H1 (cell line): ENCODE measurements at regions not wholly inside any gene's neighbourhood (a gene's known extent, or its start where the extent isn't known, plus 50 kb on each side); places are given as distances from the start of the nearest gene placed in this dataset.

Source experiments
- CTCF ChIA-PET: fragments of 300-600 bp; sonication (Branson Sonifier 250); formaldehyde crosslinking; loops from one replicate; lab custom pipeline; 2021; ENCODE audit not compliant: partially characterized antibody; lab: Charles Lee
- POLR2A ChIA-PET: fragments of 300-600 bp; sonication (Branson Sonifier 250); formaldehyde crosslinking; loops from one replicate; lab custom pipeline; 2021; ENCODE audit warnings: inconsistent platforms; ENCODE audit not compliant: partially characterized antibody; lab: Charles Lee
- DNase-seq, 2 experiments: peaks; one replicate each; pipeline versions ENCODE4 v3.0.0 to v3.0.0-alpha.2; 2010 to 2022; ENCODE audit warnings: low spot score in 2 of 2, low read depth in 1 of 2, mixed read lengths in 1 of 2
- FAIRE-seq: peaks from 2 replicates; lab custom pipeline; 2011; peaks lifted over from hg19 to GRCh38; lab: Jason Lieb, UNC
- H2AFZ ChIP-seq: 2 replicates; pipeline ENCODE4 v1.8.1; 2012; ENCODE audit warnings: low read length, inconsistent platforms
- H2AK5ac ChIP-seq: 2 replicates; pipeline ENCODE4 v1.6.1; 2013; ENCODE audit warnings: low read depth, low read length
- H2BK120ac ChIP-seq: replicated peaks from 2 replicates; pipeline ENCODE3; 2013; ENCODE audit warnings: low read depth, low read length, inconsistent platforms
- H2BK12ac ChIP-seq: 2 replicates; pipeline ENCODE4 v1.6.1; 2013; ENCODE audit warnings: low read depth, low read length
- H2BK15ac ChIP-seq: 2 replicates; pipeline ENCODE4 v1.6.1; 2013; ENCODE audit warnings: low read length
- H2BK20ac ChIP-seq: 2 replicates; pipeline ENCODE4 v1.6.1; 2013; ENCODE audit warnings: low read length
- H2BK5ac ChIP-seq: 2 replicates; pipeline ENCODE4 v1.6.1; 2013; ENCODE audit warnings: low read depth, low read length
- H3K14ac ChIP-seq: 2 replicates; pipeline ENCODE4 v1.6.1; 2013; ENCODE audit warnings: inconsistent platforms; ENCODE audit not compliant: insufficient read length
- H3K18ac ChIP-seq: 2 replicates; pipeline ENCODE4 v1.6.1; 2013; ENCODE audit warnings: low read length; ENCODE audit errors: extremely low read depth
- H3K23ac ChIP-seq: 2 replicates; pipeline ENCODE4 v1.6.1; 2013; ENCODE audit warnings: inconsistent platforms; ENCODE audit not compliant: insufficient read length
- H3K23me2 ChIP-seq: 2 replicates; pipeline ENCODE4 v1.6.1; 2013; ENCODE audit warnings: low read depth, low read length
- H3K27ac ChIP-seq: 2 replicates; pipeline ENCODE4 v1.6.1; 2011; ENCODE audit warnings: low read depth, low read length, inconsistent platforms
- H3K27me3 ChIP-seq, 4 experiments: replicated peaks in 1 of 4; 1 replicate in 1 of 4; 2 replicates in 3 of 4; pipeline versions ENCODE4 v1.6.1 to v1.8.1; 2011 to 2013; ENCODE audit warnings: low read length in 3 of 4, mild to moderate bottlenecking in 3 of 4, inconsistent platforms in 2 of 4, mixed read lengths in 2 of 4, moderate library complexity in 1 of 4; ENCODE audit not compliant: control insufficient read depth in 3 of 4, insufficient read depth in 3 of 4; ENCODE audit errors: extremely low read depth in 1 of 4
- H3K36me3 ChIP-seq, 4 experiments: 2 replicates each; pipeline versions ENCODE4 v1.6.1 to v1.8.1; 2011 to 2013; ENCODE audit warnings: mild to moderate bottlenecking in 4 of 4, low read length in 3 of 4, moderate library complexity in 2 of 4, control low read depth in 1 of 4, inconsistent platforms in 1 of 4; ENCODE audit not compliant: insufficient read depth in 4 of 4, control insufficient read depth in 2 of 4
- H3K4ac ChIP-seq: replicated peaks from 2 replicates; pipeline ENCODE3; 2013; ENCODE audit warnings: low read length, low read depth, mixed read lengths, inconsistent platforms; ENCODE audit not compliant: insufficient read length
- H3K4me1 ChIP-seq, 4 experiments: replicated peaks in 1 of 4; 1 replicate in 1 of 4; 2 replicates in 3 of 4; pipeline versions ENCODE4 v1.6.1 to v1.8.1; 2011 to 2013; ENCODE audit warnings: low read length in 3 of 4, inconsistent platforms in 2 of 4, mixed read lengths in 1 of 4; ENCODE audit not compliant: insufficient read depth in 4 of 4, control insufficient read depth in 3 of 4
- H3K4me2 ChIP-seq, 2 experiments: 2 replicates each; pipeline versions ENCODE4 v1.6.1 to v1.8.1; 2011 to 2013; ENCODE audit warnings: low read depth in 2 of 2, low read length in 2 of 2, control low read depth in 1 of 2, inconsistent platforms in 1 of 2, mild to moderate bottlenecking in 1 of 2; ENCODE audit not compliant: insufficient read depth in 1 of 2
- H3K4me3 ChIP-seq, 4 experiments: fragments of 200-600, 300-600 bp in 1 of 4; sonication (generic), shearing (Covaris generic), sonication (Bioruptor Twin) in 1 of 4; 2 replicates each; pipeline versions ENCODE4 v1.5.1 to v1.8.1; 2011 to 2016; ENCODE audit warnings: low read length in 4 of 4, low read depth in 3 of 4, control low read depth in 2 of 4, inconsistent platforms in 2 of 4, mild to moderate bottlenecking in 2 of 4, mixed read lengths in 1 of 4, moderate library complexity in 1 of 4; ENCODE audit not compliant: insufficient read depth in 2 of 4; ENCODE audit errors: extremely low read depth in 1 of 4
- H3K56ac ChIP-seq: replicated peaks from 2 replicates; pipeline ENCODE3; 2013; ENCODE audit warnings: low read depth, mild to moderate bottlenecking, mixed read lengths, low read length, inconsistent platforms; ENCODE audit not compliant: insufficient read length
- H3K79me1 ChIP-seq: 2 replicates; pipeline ENCODE4 v1.6.1; 2013; ENCODE audit warnings: low read depth, low read length, control low read depth
- H3K79me2 ChIP-seq, 2 experiments: 2 replicates each; pipeline versions ENCODE4 v1.6.1 to v1.8.1; 2012 to 2013; ENCODE audit warnings: low read length in 2 of 2, mild to moderate bottlenecking in 2 of 2, inconsistent platforms in 1 of 2; ENCODE audit not compliant: insufficient read depth in 2 of 2, control insufficient read depth in 1 of 2
- H3K9ac ChIP-seq, 4 experiments: replicated peaks in 1 of 4; 1 replicate in 1 of 4; 2 replicates in 3 of 4; pipeline versions ENCODE4 v1.6.1 to v1.8.1; 2011 to 2013; ENCODE audit warnings: low read depth in 3 of 4, low read length in 3 of 4, control low read depth in 2 of 4, mild to moderate bottlenecking in 2 of 4, moderate library complexity in 2 of 4, inconsistent platforms in 1 of 4; ENCODE audit errors: extremely low read depth in 1 of 4
- H3K9me3 ChIP-seq, 2 experiments: 2 replicates each; pipeline versions ENCODE4 v1.6.1 to v1.8.1; 2012 to 2013; ENCODE audit warnings: mild to moderate bottlenecking in 2 of 2, moderate library complexity in 2 of 2, control low read depth in 1 of 2, inconsistent platforms in 1 of 2, low read depth in 1 of 2, low read length in 1 of 2, mixed read lengths in 1 of 2; ENCODE audit not compliant: insufficient read depth in 2 of 2
- H4K20me1 ChIP-seq, 2 experiments: replicated peaks in 1 of 2; 2 replicates each; pipeline versions ENCODE3 to v1.8.1; 2011 to 2013; ENCODE audit warnings: inconsistent platforms in 2 of 2, low read length in 2 of 2, mild to moderate bottlenecking in 1 of 2; ENCODE audit not compliant: insufficient read depth in 2 of 2, control insufficient read depth in 1 of 2
- H4K5ac ChIP-seq: 2 replicates; pipeline ENCODE4 v1.6.1; 2013; ENCODE audit warnings: low read length, low read depth, mixed read lengths, inconsistent platforms; ENCODE audit not compliant: insufficient read length
- H4K8ac ChIP-seq: 2 replicates; pipeline ENCODE4 v1.8.0; 2013; ENCODE audit warnings: mild to moderate bottlenecking, moderate library complexity, low read length, inconsistent platforms; ENCODE audit not compliant: insufficient read depth; ENCODE audit errors: extremely low read depth
- H4K91ac ChIP-seq: replicated peaks from 2 replicates; pipeline ENCODE3; 2013; ENCODE audit warnings: low read length, mixed read lengths, inconsistent platforms; ENCODE audit not compliant: insufficient read length
- BRCA1 ChIP-seq: IDR thresholded peaks from 2 replicates; pipeline ENCODE4 v1.6.1; 2012; ENCODE audit warnings: low read depth, low read length, improper control_type of control experiment
- CBX5 ChIP-seq: fragments of 300-800, 300-1000 bp; sonication (generic); IDR thresholded peaks from 2 replicates; pipeline ENCODE4 v1.7.1; 2016; ENCODE audit warnings: antibody characterized with exemption, low read length, low read depth
- CHD2 ChIP-seq: IDR thresholded peaks from 2 replicates; pipeline ENCODE4 v1.6.1; 2012; ENCODE audit warnings: low read length, improper control_type of control experiment
- CTBP2 ChIP-seq: IDR thresholded peaks from 2 replicates; pipeline ENCODE4 v1.7.0; 2011; ENCODE audit warnings: borderline replicate concordance, mild to moderate bottlenecking, moderate library complexity, mixed read lengths, low read length; ENCODE audit not compliant: insufficient read depth, insufficient read length
- EZH2 ChIP-seq: fragments of 200-600 bp; sonication (generic); IDR thresholded peaks from 2 replicates; pipeline ENCODE4 v1.7.1; 2012; ENCODE audit warnings: low read depth, mild to moderate bottlenecking, moderate library complexity, low read length, inconsistent platforms; ENCODE audit not compliant: severe bottlenecking
- GTF2F1 ChIP-seq: IDR thresholded peaks from 2 replicates; pipeline ENCODE4 v1.6.1; 2012; ENCODE audit warnings: low read depth, low read length, improper control_type of control experiment, borderline replicate concordance
- JUND ChIP-seq: IDR thresholded peaks from 2 replicates; pipeline ENCODE4 v1.6.1; 2011; ENCODE audit warnings: mild to moderate bottlenecking, improper control_type of control experiment, low read length
- KDM1A ChIP-seq: fragments of 200-600, 300-600 bp; sonication (generic); IDR thresholded peaks from 2 replicates; pipeline ENCODE4 v1.7.1; 2016; ENCODE audit warnings: mild to moderate bottlenecking, low read length, borderline replicate concordance
- NANOG ChIP-seq: IDR thresholded peaks from 2 replicates; pipeline ENCODE4 v1.6.1; 2011; ENCODE audit warnings: low read length, low read depth, mild to moderate bottlenecking, inconsistent platforms; ENCODE audit not compliant: insufficient read depth, poor library complexity, severe bottlenecking
- PHF8 ChIP-seq: fragments of 200-600 bp; sonication (generic); conservative IDR thresholded peaks from 2 replicates; pipeline ENCODE4 v1.7.1; 2012; ENCODE audit warnings: low read depth, mild to moderate bottlenecking, inconsistent platforms, low read length, moderate library complexity
- POLR2AphosphoS5 ChIP-seq: IDR thresholded peaks from 2 replicates; pipeline ENCODE4 v1.6.1; 2011; ENCODE audit warnings: low read depth, low read length
- SAP30 ChIP-seq: fragments of 300-600 bp; sonication (generic); IDR thresholded peaks from 2 replicates; pipeline ENCODE4 v1.7.1; 2012; ENCODE audit warnings: low read length, moderate library complexity, mild to moderate bottlenecking, inconsistent platforms; ENCODE audit not compliant: insufficient read depth, insufficient replicate concordance
- SP1 ChIP-seq: IDR thresholded peaks from 2 replicates; pipeline ENCODE4 v1.6.1; 2011; ENCODE audit warnings: low read depth, low read length
- SP2 ChIP-seq: IDR thresholded peaks from 2 replicates; pipeline ENCODE4 v1.6.1; 2012; ENCODE audit warnings: mild to moderate bottlenecking, low read length, inconsistent platforms
- TBP ChIP-seq: IDR thresholded peaks from 2 replicates; pipeline ENCODE4 v1.6.1; 2011; ENCODE audit warnings: low read depth, low read length, improper control_type of control experiment
- TEAD4 ChIP-seq: IDR thresholded peaks from 2 replicates; pipeline ENCODE4 v1.6.1; 2012; ENCODE audit warnings: low read depth, low read length, inconsistent platforms, mixed read lengths
- WGBS, 2 experiments: shearing (Covaris generic) in 1 of 2; methylation state at CpG; one replicate each; pipeline versions ENCODE4 v1.1.6 to v1.1.7; 2013 to 2015; ENCODE audit warnings: low lambda C conversion rate in 2 of 2, mixed read lengths in 2 of 2, inconsistent platforms in 1 of 2, low coverage in 1 of 2, missing lambda C conversion rate in 1 of 2; ENCODE audit not compliant: insufficient replicate concordance in 2 of 2, insufficient coverage in 1 of 2, insufficient read length in 1 of 2; ENCODE audit errors: extremely low coverage in 1 of 2, missing lambda C conversion rate in 1 of 2; 5-methylcytosine and 5-hydroxymethylcytosine counted together

- H3K23me2 ChIP-seq: no peaks in the 10 kb centered on the region
- no peak overlapping the region for H3K23ac ChIP-seq
- H3K18ac ChIP-seq: no peak overlapping the region
- H3K9me3 ChIP-seq: peaks cover 0 to 4% of the 10 kb centered on the region in 2 experiments; a peak in 2 of 4 replicates
- H3K4ac ChIP-seq: no peak overlapping the region
- DNase-seq: no peak
- 90% methylated on average over 3 of the region's 3 CpGs; no CpG with 5 or more reads in 1 of the 2 experiments for WGBS, 2 experiments
- H3K4me1 ChIP-seq: no peaks in the 10 kb centered on the region
- no peak overlapping the region for H3K27ac ChIP-seq
- H3K79me1 ChIP-seq: no peaks in the 10 kb centered on the region
- no peaks in the 10 kb centered on the region for H4K20me1 ChIP-seq
- no peak overlapping the region for H2BK20ac ChIP-seq
- H3K36me3 ChIP-seq: no peaks in the 10 kb centered on the region
- no peak overlapping the region for H2BK15ac ChIP-seq
- no peak overlapping the region for H3K9ac ChIP-seq
- H2BK120ac ChIP-seq: no peak overlapping the region
- H2AFZ ChIP-seq: no peak overlapping the region
- no peaks in the 10 kb centered on the region for H3K27me3 ChIP-seq
- H4K91ac ChIP-seq: no peak overlapping the region
- no peak overlapping the region for H2BK12ac ChIP-seq
- no peak overlapping the region for H2BK5ac ChIP-seq
- no peak overlapping the region for H4K8ac ChIP-seq
- CTCF ChIA-PET: no interaction called here
- no peak overlapping the region for H4K5ac ChIP-seq
- no peak for FAIRE-seq
- H3K79me2 ChIP-seq: no peaks in the 10 kb centered on the region
- H3K14ac ChIP-seq: no peak overlapping the region
- POLR2A ChIA-PET: no interaction called here
- H3K56ac ChIP-seq: no peak overlapping the region
- no peak overlapping the region for H3K4me2 ChIP-seq
- H3K4me3 ChIP-seq: no peak overlapping the region
- no peak overlapping the region for H2AK5ac ChIP-seq
- TF ChIP-seq NANOG: no peak
- no peak for TF ChIP-seq CBX5
- no peak for TF ChIP-seq SAP30
- no peak for TF ChIP-seq SP1
- no peak for TF ChIP-seq JUND
- no peak for TF ChIP-seq GTF2F1
- no peak for TF ChIP-seq PHF8
- no peak for TF ChIP-seq CTBP2
- no peak for TF ChIP-seq POLR2AphosphoS5
- TF ChIP-seq KDM1A: no peak
- TF ChIP-seq SP2: no peak
- no peak for TF ChIP-seq EZH2
- TF ChIP-seq CHD2: no peak
- TF ChIP-seq TBP: no peak
- no peak for TF ChIP-seq BRCA1
- TF ChIP-seq TEAD4: no peak
Observed at GRCh38 chr1:76697361-76697760, 169.9 kb upstream of the ST6GALNAC5 start.
